MM.1S (cell line): ENCODE measurements at regions not wholly inside any gene's neighbourhood (a gene's known extent, or its start where the extent isn't known, plus 50 kb on each side); places are given as distances from the start of the nearest gene placed in this dataset.

Source experiments
- CTCF ChIP-seq: fragments of 300-600 bp; sonication (generic); IDR thresholded peaks from 2 replicates; pipeline ENCODE4 v1.5.1; 2016; ENCODE audit warnings: antibody characterized with exemption, low read length, mixed read lengths
- EZH2 ChIP-seq: fragments of 300-600 bp; sonication (generic); optimal IDR thresholded peaks from 2 replicates; pipeline ENCODE3; 2017; ENCODE audit warnings: low read depth, mild to moderate bottlenecking, antibody characterized with exemption, low read length, mixed read lengths
- EZH2phosphoT487 ChIP-seq: fragments of 300-600 bp; sonication (generic); IDR thresholded peaks from 2 replicates; pipeline ENCODE4 v1.6.1; 2018; ENCODE audit warnings: antibody characterized with exemption, low read length

DNA sequence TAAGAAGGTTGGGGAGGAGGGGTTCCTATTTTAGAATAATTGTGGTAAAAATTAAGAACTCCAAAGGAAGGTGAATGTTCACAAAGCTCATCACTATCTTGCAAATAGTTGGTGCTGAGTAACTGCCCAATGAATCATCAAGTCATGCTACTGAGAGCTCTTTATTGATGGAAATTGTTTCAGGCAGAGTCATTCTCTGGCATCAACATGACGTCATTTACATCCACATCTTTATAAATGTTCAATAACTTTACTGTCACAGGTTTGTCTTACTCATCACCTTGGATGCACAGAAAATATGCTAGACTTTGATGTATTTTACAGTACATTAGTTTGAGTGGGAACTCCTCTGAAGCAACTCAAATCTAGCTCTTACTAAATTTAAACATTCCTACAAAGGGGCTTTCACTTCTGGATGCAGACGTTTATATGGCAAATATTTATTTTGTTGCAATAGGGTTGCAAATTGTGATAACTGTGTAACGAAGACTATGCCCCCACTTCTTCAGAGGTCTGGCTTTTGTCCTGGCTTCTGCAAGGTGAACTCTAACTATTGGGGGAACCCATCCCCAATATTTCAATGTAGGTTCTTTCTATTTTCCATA lies 273.7 kb upstream of the AJAP1 start:
- TF ChIP-seq CTCF, result no peak
- TF ChIP-seq EZH2, result no peak
- TF ChIP-seq EZH2phosphoT487, result no peak
